ENCODE measurements at regions not wholly inside any gene's neighbourhood (a gene's known extent, or its start where the extent isn't known, plus 50 kb on each side); places are given as distances from the start of the nearest gene placed in this dataset.

- DNase-seq: peak; percentile 2
Measured at GRCh38 chr14:40870252-40870651, 736.4 kb upstream of the LRFN5 start.

GRCh38 chr14:40859055-40859454 lies 747.6 kb upstream of the LRFN5 start:
- DNase-seq: no peak

- DNase-seq: no peak
Measured at GRCh38 chr14:40855343-40855742, 751.3 kb upstream of the LRFN5 start.

GRCh38 chr14:40850191-40850590 lies 756.5 kb upstream of the LRFN5 start:
- no peak for DNase-seq

- DNase-seq: no peak
Measured at GRCh38 chr14:40847480-40847879, 759.2 kb upstream of the LRFN5 start.

GRCh38 chr14:40842816-40843215 lies 763.9 kb upstream of the LRFN5 start:
- no peak for DNase-seq

GRCh38 chr14:40841886-40842285 lies 764.8 kb upstream of the LRFN5 start:
- DNase-seq: no peak

GRCh38 chr14:40838601-40839000 lies 768.1 kb upstream of the LRFN5 start:
- no peak for DNase-seq

- DNase-seq: no peak
Measured at GRCh38 chr14:40806471-40806870, 800.2 kb upstream of the LRFN5 start.

GRCh38 chr14:40796168-40796567 lies 810.5 kb upstream of the LRFN5 start:
- no peak for DNase-seq

GRCh38 chr14:40784860-40785259 lies 821.8 kb upstream of the LRFN5 start:
- DNase-seq: no peak

- DNase-seq: no peak
Measured at GRCh38 chr14:40762685-40763084, 844.0 kb upstream of the LRFN5 start.

- no peak for DNase-seq
Measured at GRCh38 chr14:40762177-40762576, 844.5 kb upstream of the LRFN5 start.

GRCh38 chr14:40760704-40761103 lies 846.0 kb upstream of the LRFN5 start:
- DNase-seq: no peak

- no peak for DNase-seq
Measured at GRCh38 chr14:40758076-40758475, 848.6 kb upstream of the LRFN5 start.

GRCh38 chr14:40757376-40757950 lies 849.2 kb upstream of the LRFN5 start:
- no peak for DNase-seq

- DNase-seq: no peak
Measured at GRCh38 chr14:40733206-40733605, 873.5 kb upstream of the LRFN5 start.

- DNase-seq: no peak
Measured at GRCh38 chr14:40727107-40727506, 879.6 kb upstream of the LRFN5 start.

GRCh38 chr14:40713387-40713786 lies 893.3 kb upstream of the LRFN5 start:
- no peak for DNase-seq

- no peak for DNase-seq
Measured at GRCh38 chr14:40697231-40697630, 909.4 kb upstream of the LRFN5 start.

GRCh38 chr14:40694023-40694422 lies 912.7 kb upstream of the LRFN5 start:
- DNase-seq: no peak

- DNase-seq: no peak
Measured at GRCh38 chr14:40691066-40691465, 915.6 kb upstream of the LRFN5 start.

- no peak for DNase-seq
Measured at GRCh38 chr14:40685764-40686163, 920.9 kb upstream of the LRFN5 start.

- DNase-seq: no peak
Measured at GRCh38 chr14:40684328-40684727, 922.3 kb upstream of the LRFN5 start.

- no peak for DNase-seq
Measured at GRCh38 chr14:40682131-40682913, 924.4 kb upstream of the LRFN5 start.

Data from kidney glomerular epithelial cell (primary cell).